AG04450 (cell line): ENCODE measurements at regions not wholly inside any gene's neighbourhood (a gene's known extent, or its start where the extent isn't known, plus 50 kb on each side); places are given as distances from the start of the nearest gene placed in this dataset.
"Not testable (repeated sequence)": the region's sequence is repeated elsewhere in the genome, so short reads cannot be mapped to it uniquely, and the experiment has no call there.

ENCODE experiments used
- CTCF ChIA-PET: fragments of 300-600, 350-600 bp; formaldehyde crosslinking; extraction: SDS; loops from one replicate; lab custom pipeline; 2022; ENCODE audit warnings: antibody characterized with exemption, inconsistent platforms; lab: Charles Lee
- POLR2A ChIA-PET: fragments of 350-600 bp; formaldehyde crosslinking; extraction: SDS; loops from one replicate; lab custom pipeline; 2021; ENCODE audit warnings: antibody characterized with exemption, inconsistent platforms; lab: Yijun Ruan, JAX
- DNase-seq: peaks from one replicate; pipeline ENCODE4 v3.0.0-alpha.2; 2011; ENCODE audit warnings: low read depth, low spot score
- H3K27ac ChIP-seq: one replicate; pipeline ENCODE4 v1.5.1; 2012; ENCODE audit warnings: low read depth, low read length, control low read depth
- H3K27me3 ChIP-seq: one replicate; pipeline ENCODE4 v1.6.0; 2012; ENCODE audit warnings: low read length; ENCODE audit not compliant: control insufficient read depth, insufficient read depth
- H3K4me3 ChIP-seq: 2 replicates; pipeline ENCODE4 v1.5.1; 2011; ENCODE audit warnings: mild to moderate bottlenecking, low read depth, low read length, control low read depth
- H3K9me3 ChIP-seq: 2 replicates; pipeline ENCODE4 v1.5.1; 2012; ENCODE audit warnings: low read length; ENCODE audit not compliant: control insufficient read depth, insufficient read depth
- CTCF ChIP-seq: IDR thresholded peaks from 2 replicates; pipeline ENCODE4 v1.5.1; 2011; ENCODE audit warnings: low read depth, low read length, control low read depth, inconsistent platforms

GRCh38 chr10:11403646-11404045 is 207.8 kb downstream of the USP6NL start:
- POLR2A ChIA-PET, H3K4me3 ChIP-seq, H3K27me3 ChIP-seq, H3K9me3 ChIP-seq, H3K27ac ChIP-seq, DNase-seq, CTCF ChIA-PET: not testable (repeated sequence)

- TF ChIP-seq CTCF: no peak
- ChIA-PET CTCF (no interaction called here), POLR2A (no interaction called here)
- peaks cover 5% of the 10 kb centered on the region for H3K9me3 ChIP-seq
- H3K4me3 ChIP-seq: no peak overlapping the region
- no peaks in the 10 kb centered on the region for H3K27me3 ChIP-seq
- DNase-seq: no peak
- no peak overlapping the region for H3K27ac ChIP-seq
These were observed 208.3 kb downstream of the USP6NL start for GRCh38 chr10:11403116-11403515.

GRCh38 chr10:11402392-11402791 is 209.1 kb downstream of the USP6NL start:
- no peak for DNase-seq
- Histone ChIP-seq H3K27ac (no peak overlapping the region), H3K9me3 (peaks cover 6% of the 10 kb centered on the region), H3K27me3 (no peaks in the 10 kb centered on the region), H3K4me3 (no peak overlapping the region)
- ChIA-PET CTCF (interaction anchor here (0.8 kb wide), 1 partner anchor 22 kb away, joined by 3 read pairs; no protein-coding TSS in a partner anchor), POLR2A (no interaction called here)
- TF ChIP-seq CTCF: no peak

GRCh38 chr10:11401264-11402235 is 209.9 kb downstream of the USP6NL start:
- no peak for DNase-seq
- POLR2A ChIA-PET: no interaction called here
- no peak for TF ChIP-seq CTCF
- Histone ChIP-seq H3K4me3 (no peak overlapping the region), H3K27me3 (no peaks in the 10 kb centered on the region), H3K9me3 (peaks cover 15% of the 10 kb centered on the region), H3K27ac (no peak overlapping the region)
- CTCF ChIA-PET: no interaction called here

- Histone ChIP-seq H3K9me3 (peaks cover 12% of the 10 kb centered on the region), H3K27ac (no peak overlapping the region)
- POLR2A ChIA-PET: no interaction called here
These were observed 213.4 kb downstream of the USP6NL start for GRCh38 chr10:11397980-11398580.

More at GRCh38 chr10:11397980-11398580, 213.4 kb downstream of the USP6NL start:
- CTCF ChIA-PET: interaction anchor here (1.0 kb wide), 1 partner anchor 26 kb away, joined by 3 read pairs; no protein-coding TSS in a partner anchor
- DNase-seq: no peak
- no peak overlapping the region for H3K4me3 ChIP-seq
- H3K27me3 ChIP-seq: no peaks in the 10 kb centered on the region
- no peak for TF ChIP-seq CTCF
